Mucosa of descending colon (tissue), 3 donors: ENCODE measurements at regions not wholly inside any gene's neighbourhood (a gene's known extent, or its start where the extent isn't known, plus 50 kb on each side); places are given as distances from the start of the nearest gene placed in this dataset.
"Not testable (repeated sequence)": the region's sequence is repeated elsewhere in the genome, so short reads cannot be mapped to it uniquely, and the experiment has no call there.

Experiments used
- ATAC-seq: fragments of 200-7000 bp; cut with Tn5 transposase; one replicate; pipeline ENCODE4 v1.9.1; 2020; ENCODE audit warnings: mild to moderate bottlenecking, moderate library complexity
- DNase-seq, 3 donors: peaks; one replicate each; pipeline ENCODE4 v3.0.0-alpha.2; 2020
- H3K36me3 ChIP-seq: fragments of 200-600 bp; one replicate; pipeline ENCODE4 v1.8.0; 2021; ENCODE audit warnings: low read depth, mild to moderate bottlenecking
- H3K4me1 ChIP-seq: fragments of 200-600 bp; one replicate; pipeline ENCODE4 v1.8.0; 2021; ENCODE audit warnings: low read depth, mild to moderate bottlenecking
- H3K4me3 ChIP-seq: fragments of 200-600 bp; one replicate; pipeline ENCODE4 v1.8.0; 2021; ENCODE audit warnings: mild to moderate bottlenecking
- H3K9me3 ChIP-seq: fragments of 200-600 bp; one replicate; pipeline ENCODE4 v1.8.0; 2021; ENCODE audit warnings: mild to moderate bottlenecking
- intact Hi-C, 2 donors: fragments of 100-400 bp; cut with DNase I in 1 of 2; cut with micrococcal nuclease in 1 of 2; formaldehyde crosslinking; loops; one replicate each; pipeline versions ENCODE4 v1.11.0 to v1.11.1; 2022; cut with DNase I, micrococcal nuclease
- TF ChIP-seq, protein P1 (sequence below): fragments of 200-600 bp; IDR thresholded peaks from one replicate; pipeline ENCODE4 v1.8.0; 2022; ENCODE audit warnings: antibody characterized with exemption, mild to moderate bottlenecking
- donor health status: DM: no; HTN: no; CAD: no; lungs with moderate emphysema.
- donor health status: DM: no; HTN: no; CAD: no.
- donor health status: DM: no; HTN: yes; CAD: no.

DNA sequence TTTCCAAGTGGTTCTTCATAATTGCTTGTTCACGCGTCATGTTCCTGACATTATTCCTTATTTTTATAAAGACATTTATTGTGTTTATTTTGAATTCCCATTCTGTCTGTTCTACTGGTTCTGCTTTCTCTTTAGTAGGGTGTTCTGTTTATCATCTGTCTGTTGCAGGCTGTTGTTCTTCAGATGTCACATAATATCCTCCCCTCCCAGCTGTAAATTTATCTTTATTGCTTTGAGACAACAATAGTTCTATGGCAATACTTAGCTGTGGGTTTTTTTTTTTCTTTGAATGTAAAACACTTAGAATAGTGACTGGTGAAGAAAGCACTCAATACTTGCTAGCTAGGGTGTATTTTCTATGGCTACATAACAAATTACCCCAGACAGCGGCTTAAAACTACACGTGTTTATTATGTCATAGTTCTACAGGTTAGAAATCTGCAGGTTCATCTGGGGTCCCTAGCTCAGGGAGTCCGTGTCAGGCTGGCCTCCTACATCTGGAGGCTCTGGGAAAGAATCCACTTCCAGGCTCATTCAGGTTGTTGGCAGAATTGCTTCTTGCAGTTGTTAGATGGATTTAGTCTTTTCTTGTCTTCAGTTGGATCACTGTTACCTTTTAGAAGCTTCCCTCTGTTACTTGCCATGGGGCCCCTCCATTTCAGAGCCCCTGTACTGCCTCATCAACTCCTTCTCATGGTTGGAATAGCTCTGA is 63.4 kb upstream of the ENPEP start:
- ATAC-seq (peak; percentile 89), DNase-seq (peak in 1 of 3 donors; percentile 14)
- H3K36me3 ChIP-seq: no peaks in the 10 kb centered on the region
- H3K4me1 ChIP-seq: peaks cover 4% of the 10 kb centered on the region
- H3K9me3 ChIP-seq: no peaks in the 10 kb centered on the region
- no peak overlapping the region for H3K4me3 ChIP-seq
- TF ChIP-seq, protein P1, sequence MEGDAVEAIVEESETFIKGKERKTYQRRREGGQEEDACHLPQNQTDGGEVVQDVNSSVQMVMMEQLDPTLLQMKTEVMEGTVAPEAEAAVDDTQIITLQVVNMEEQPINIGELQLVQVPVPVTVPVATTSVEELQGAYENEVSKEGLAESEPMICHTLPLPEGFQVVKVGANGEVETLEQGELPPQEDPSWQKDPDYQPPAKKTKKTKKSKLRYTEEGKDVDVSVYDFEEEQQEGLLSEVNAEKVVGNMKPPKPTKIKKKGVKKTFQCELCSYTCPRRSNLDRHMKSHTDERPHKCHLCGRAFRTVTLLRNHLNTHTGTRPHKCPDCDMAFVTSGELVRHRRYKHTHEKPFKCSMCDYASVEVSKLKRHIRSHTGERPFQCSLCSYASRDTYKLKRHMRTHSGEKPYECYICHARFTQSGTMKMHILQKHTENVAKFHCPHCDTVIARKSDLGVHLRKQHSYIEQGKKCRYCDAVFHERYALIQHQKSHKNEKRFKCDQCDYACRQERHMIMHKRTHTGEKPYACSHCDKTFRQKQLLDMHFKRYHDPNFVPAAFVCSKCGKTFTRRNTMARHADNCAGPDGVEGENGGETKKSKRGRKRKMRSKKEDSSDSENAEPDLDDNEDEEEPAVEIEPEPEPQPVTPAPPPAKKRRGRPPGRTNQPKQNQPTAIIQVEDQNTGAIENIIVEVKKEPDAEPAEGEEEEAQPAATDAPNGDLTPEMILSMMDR: no peak
- intact Hi-C loops: no loop called here

DNA sequence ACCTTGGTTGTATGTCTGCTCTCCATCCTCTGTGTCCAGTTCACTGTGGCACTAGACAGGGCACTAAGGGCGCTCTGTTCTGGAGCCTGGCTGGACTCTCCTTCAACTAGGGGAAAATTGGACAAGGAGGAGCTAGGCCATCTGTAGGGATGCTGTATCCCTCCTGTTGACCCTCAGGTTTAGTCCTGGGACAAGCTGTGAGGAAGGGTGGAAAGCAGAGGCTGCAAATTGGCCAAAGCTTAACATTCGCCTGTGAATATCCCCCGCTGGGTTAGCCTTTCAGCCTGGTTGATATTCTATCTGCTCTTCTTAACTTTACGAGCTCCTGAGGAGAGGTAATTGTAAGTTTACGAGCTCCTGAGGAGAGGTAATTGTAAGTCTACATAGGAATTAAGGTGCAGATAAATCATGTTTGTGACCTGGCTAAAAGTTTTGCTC is 64.4 kb upstream of the ENPEP start:
- H3K9me3 ChIP-seq: no peaks in the 10 kb centered on the region
- intact Hi-C loops: no loop called here
- peak in 2 of 3 donors; percentile 10 to 33 for DNase-seq
- TF ChIP-seq, protein P1: no peak
- ATAC-seq: peak; percentile 87
- no peak overlapping the region for H3K4me3 ChIP-seq
- H3K36me3 ChIP-seq: no peaks in the 10 kb centered on the region
- peaks cover 4% of the 10 kb centered on the region for H3K4me1 ChIP-seq

- H3K4me1 ChIP-seq, H3K9me3 ChIP-seq, H3K4me3 ChIP-seq, intact Hi-C loops, H3K36me3 ChIP-seq: not testable (repeated sequence)
- peak in 2 of 3 donors; percentile 45 to 67 for DNase-seq
- peak; percentile 37 for ATAC-seq
Measured at GRCh38 chr4:110410853-110411573, 64.9 kb upstream of the ENPEP start.

DNA sequence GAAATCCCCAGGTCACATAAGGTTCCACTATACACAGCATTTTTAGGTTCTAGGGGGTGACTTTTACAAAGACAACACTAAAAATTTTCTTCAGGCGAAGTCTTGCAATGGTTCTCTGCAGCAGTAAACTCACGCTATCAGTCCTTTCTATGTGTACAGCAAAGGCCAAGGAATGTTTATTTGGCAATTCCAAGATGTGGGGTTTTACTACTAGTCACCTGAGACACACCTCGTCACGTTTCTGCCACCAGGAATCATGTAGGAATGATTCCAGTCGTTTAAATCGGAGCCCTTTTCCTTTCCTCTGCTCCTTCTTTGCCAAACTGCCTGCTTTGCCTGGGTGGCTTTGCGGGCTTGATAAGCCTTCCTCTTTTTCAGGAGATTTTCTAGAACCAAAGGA is 75.9 kb upstream of the ENPEP start:
- ATAC-seq (peak; percentile 62), DNase-seq (peak in 1 of 3 donors; percentile 43)
- intact Hi-C loops: no loop called here

GRCh38 chr4:110399046-110399445 is 76.9 kb upstream of the ENPEP start:
- H3K4me3 ChIP-seq, H3K9me3 ChIP-seq, intact Hi-C loops, H3K36me3 ChIP-seq, ATAC-seq, DNase-seq, H3K4me1 ChIP-seq: not testable (repeated sequence)

More for the DNA sequence above, 75.9 kb upstream of the ENPEP start:
- H3K36me3 ChIP-seq: no peaks in the 10 kb centered on the region
- no peak overlapping the region for H3K4me3 ChIP-seq
- H3K9me3 ChIP-seq: no peaks in the 10 kb centered on the region
- TF ChIP-seq, protein P1: no peak
- no peaks in the 10 kb centered on the region for H3K4me1 ChIP-seq

GRCh38 chr4:110396963-110397362 is 79.0 kb upstream of the ENPEP start:
- H3K4me1 ChIP-seq: no peaks in the 10 kb centered on the region
- no peaks in the 10 kb centered on the region for H3K36me3 ChIP-seq
- no peak overlapping the region for H3K4me3 ChIP-seq
- H3K9me3 ChIP-seq: no peaks in the 10 kb centered on the region
- TF ChIP-seq, protein P1: no peak
- ATAC-seq: no peak
- intact Hi-C loops: no loop called here
- no peak for DNase-seq
